ENCODE measurements at regions not wholly inside any gene's neighbourhood (a gene's known extent, or its start where the extent isn't known, plus 50 kb on each side); places are given as distances from the start of the nearest gene placed in this dataset.

GRCh38 chr9:90065851-90066250 is 461.0 kb downstream of the GADD45G start:
- no peak overlapping the region for H3K27ac ChIP-seq
- no peaks in the 10 kb centered on the region for H3K9me3 ChIP-seq (ENCODE audit: low read depth)
- H3K27me3 ChIP-seq: no peaks in the 10 kb centered on the region
- no peak for TF ChIP-seq CTCF (IDR thresholded peaks at IDR 0.05; ENCODE audit: low read depth, low read length)
- DNase-seq (ENCODE audit: low read depth in 1 of 2, low spot score in 1 of 2): no peak
- no peak overlapping the region for H3K4me3 ChIP-seq
- no peaks in the 10 kb centered on the region for H3K36me3 ChIP-seq
- no peaks in the 10 kb centered on the region for H3K4me1 ChIP-seq (ENCODE audit: low read depth)

DNA sequence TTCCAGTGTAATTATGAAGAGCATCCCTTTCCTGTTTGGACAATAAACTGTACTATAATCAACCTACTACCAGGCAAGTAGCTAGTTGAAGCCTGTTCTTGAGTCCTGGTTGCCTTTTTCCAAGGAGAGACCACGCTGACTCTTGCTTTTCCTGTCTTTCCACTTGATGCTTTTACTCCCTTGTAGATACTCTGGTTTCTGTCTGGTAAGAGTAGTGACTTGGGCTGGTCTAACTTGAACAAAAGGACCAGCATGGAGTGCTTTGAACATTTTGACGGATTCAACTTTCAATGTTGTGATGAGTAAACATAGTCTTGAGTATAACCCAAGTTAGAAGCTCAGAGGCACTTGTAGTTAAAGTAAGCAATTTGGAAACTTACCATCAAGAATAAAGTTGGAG is 464.3 kb downstream of the GADD45G start:
- TF ChIP-seq CTCF (IDR thresholded peaks at IDR 0.05; ENCODE audit: low read depth, low read length): no peak
- Histone ChIP-seq H3K4me3 (no peak overlapping the region), H3K9me3 (ENCODE audit: low read depth) (no peaks in the 10 kb centered on the region), H3K27ac (no peak overlapping the region), H3K36me3 (no peaks in the 10 kb centered on the region), H3K4me1 (ENCODE audit: low read depth) (no peaks in the 10 kb centered on the region), H3K27me3 (no peaks in the 10 kb centered on the region)
- DNase-seq (ENCODE audit: low read depth in 1 of 2, low spot score in 1 of 2): no peak

GRCh38 chr9:90070056-90070455 is 465.2 kb downstream of the GADD45G start:
- no peak overlapping the region for H3K4me3 ChIP-seq
- DNase-seq (ENCODE audit: low read depth in 1 of 2, low spot score in 1 of 2): no peak
- H3K27me3 ChIP-seq: no peaks in the 10 kb centered on the region
- H3K4me1 ChIP-seq (ENCODE audit: low read depth): no peaks in the 10 kb centered on the region
- H3K27ac ChIP-seq: no peak overlapping the region
- TF ChIP-seq CTCF (IDR thresholded peaks at IDR 0.05; ENCODE audit: low read depth, low read length): no peak
- no peaks in the 10 kb centered on the region for H3K9me3 ChIP-seq (ENCODE audit: low read depth)
- no peaks in the 10 kb centered on the region for H3K36me3 ChIP-seq

- no peak for TF ChIP-seq CTCF (IDR thresholded peaks at IDR 0.05; ENCODE audit: low read depth, low read length)
- no peak for DNase-seq (ENCODE audit: low read depth in 1 of 2, low spot score in 1 of 2)
- Histone ChIP-seq H3K4me1 (ENCODE audit: low read depth) (no peaks in the 10 kb centered on the region), H3K27ac (no peak overlapping the region), H3K36me3 (no peaks in the 10 kb centered on the region), H3K27me3 (no peaks in the 10 kb centered on the region), H3K4me3 (no peak overlapping the region), H3K9me3 (ENCODE audit: low read depth) (no peaks in the 10 kb centered on the region)
These were observed 465.7 kb downstream of the GADD45G start for GRCh38 chr9:90070469-90070868.

GRCh38 chr9:90070931-90071660 is 466.3 kb downstream of the GADD45G start:
- Histone ChIP-seq H3K4me3 (no peak overlapping the region), H3K4me1 (ENCODE audit: low read depth) (no peaks in the 10 kb centered on the region), H3K27ac (no peak overlapping the region), H3K9me3 (ENCODE audit: low read depth) (no peaks in the 10 kb centered on the region), H3K27me3 (no peaks in the 10 kb centered on the region), H3K36me3 (no peaks in the 10 kb centered on the region)
- DNase-seq (ENCODE audit: low read depth in 1 of 2, low spot score in 1 of 2): no peak
- TF ChIP-seq CTCF (IDR thresholded peaks at IDR 0.05; ENCODE audit: low read depth, low read length): no peak

Measured in cardiac muscle cell (in vitro differentiated cells and primary cell).